ENCODE measurements at regions not wholly inside any gene's neighbourhood (a gene's known extent, or its start where the extent isn't known, plus 50 kb on each side); places are given as distances from the start of the nearest gene placed in this dataset.

- no peak overlapping the region for H2AFZ ChIP-seq (ENCODE audit: control insufficient read depth, low read length)
- H3K27me3 ChIP-seq (ENCODE audit: control insufficient read depth, extremely low read depth, insufficient read depth, low read length) = no peaks in the 10 kb centered on the region
- no peaks in the 10 kb centered on the region for H3K9me3 ChIP-seq (ENCODE audit: control insufficient read depth, low read depth, low read length)
- FAIRE-seq = no peak
- no peak overlapping the region for H3K9ac ChIP-seq (ENCODE audit: control insufficient read depth, extremely low read depth, insufficient read depth, low read length)
- DNase-seq (ENCODE audit: low read depth, low spot score) = no peak
- H3K27ac ChIP-seq (ENCODE audit: control insufficient read depth, insufficient read depth, low read length) = no peak overlapping the region
- H3K36me3 ChIP-seq (ENCODE audit: control insufficient read depth in 2 of 2, extremely low read depth in 1 of 2, insufficient read depth in 2 of 2, low read length in 2 of 2) = no peaks in the 10 kb centered on the region
- H4K20me1 ChIP-seq (ENCODE audit: control insufficient read depth, extremely low read depth, insufficient read depth, low read length) = no peaks in the 10 kb centered on the region
- H3K9me1 ChIP-seq (ENCODE audit: control insufficient read depth, extremely low read depth, insufficient read depth, low read length) = no peaks in the 10 kb centered on the region
- dilution Hi-C loops (cut with MboI; ENCODE audit: extremely low pct_ligation_motif_present, low sequenced_read_pairs) = no loop called here
- no peaks in the 10 kb centered on the region for H3K79me2 ChIP-seq (ENCODE audit: control insufficient read depth, insufficient read depth, low read length)
- H3K4me1 ChIP-seq (ENCODE audit: control insufficient read depth, extremely low read depth, insufficient read depth, low read length) = no peaks in the 10 kb centered on the region
- no peak for TF ChIP-seq EZH2 (IDR thresholded peaks at IDR 0.05; ENCODE audit: low read length)
- TF ChIP-seq, protein P1, sequence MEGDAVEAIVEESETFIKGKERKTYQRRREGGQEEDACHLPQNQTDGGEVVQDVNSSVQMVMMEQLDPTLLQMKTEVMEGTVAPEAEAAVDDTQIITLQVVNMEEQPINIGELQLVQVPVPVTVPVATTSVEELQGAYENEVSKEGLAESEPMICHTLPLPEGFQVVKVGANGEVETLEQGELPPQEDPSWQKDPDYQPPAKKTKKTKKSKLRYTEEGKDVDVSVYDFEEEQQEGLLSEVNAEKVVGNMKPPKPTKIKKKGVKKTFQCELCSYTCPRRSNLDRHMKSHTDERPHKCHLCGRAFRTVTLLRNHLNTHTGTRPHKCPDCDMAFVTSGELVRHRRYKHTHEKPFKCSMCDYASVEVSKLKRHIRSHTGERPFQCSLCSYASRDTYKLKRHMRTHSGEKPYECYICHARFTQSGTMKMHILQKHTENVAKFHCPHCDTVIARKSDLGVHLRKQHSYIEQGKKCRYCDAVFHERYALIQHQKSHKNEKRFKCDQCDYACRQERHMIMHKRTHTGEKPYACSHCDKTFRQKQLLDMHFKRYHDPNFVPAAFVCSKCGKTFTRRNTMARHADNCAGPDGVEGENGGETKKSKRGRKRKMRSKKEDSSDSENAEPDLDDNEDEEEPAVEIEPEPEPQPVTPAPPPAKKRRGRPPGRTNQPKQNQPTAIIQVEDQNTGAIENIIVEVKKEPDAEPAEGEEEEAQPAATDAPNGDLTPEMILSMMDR (optimal IDR thresholded peaks at IDR 0.05 in 1 of 3, IDR thresholded peaks at IDR 0.05 in 1 of 3, conservative IDR thresholded peaks at IDR 0.05 in 1 of 3; ENCODE audit: extremely low read depth in 1 of 3, insufficient read depth in 2 of 3, low read length in 3 of 3) = no peak
- H3K4me2 ChIP-seq (ENCODE audit: control insufficient read depth, extremely low read depth, insufficient read depth, low read depth, low read length) = no peak overlapping the region
- H3K4me3 ChIP-seq (ENCODE audit: control insufficient read depth in 2 of 3, extremely low read depth in 1 of 3, insufficient read depth in 2 of 3, low read depth in 1 of 3, low read length in 3 of 3) = no peak overlapping the region
These were observed 214.9 kb upstream of the MAD2L1 start for GRCh38 chr4:120281581-120281980.

GRCh38 chr4:120277391-120277790 lies 210.7 kb upstream of the MAD2L1 start:
- DNase-seq (ENCODE audit: low read depth, low spot score) (no peak), FAIRE-seq (no peak)
- no peaks in the 10 kb centered on the region for H3K9me1 ChIP-seq (ENCODE audit: control insufficient read depth, extremely low read depth, insufficient read depth, low read length)
- H3K79me2 ChIP-seq (ENCODE audit: control insufficient read depth, insufficient read depth, low read length) = no peaks in the 10 kb centered on the region
- no peak overlapping the region for H3K4me2 ChIP-seq (ENCODE audit: control insufficient read depth, extremely low read depth, insufficient read depth, low read depth, low read length)
- H3K27me3 ChIP-seq (ENCODE audit: control insufficient read depth, extremely low read depth, insufficient read depth, low read length) = no peaks in the 10 kb centered on the region
- H3K9me3 ChIP-seq (ENCODE audit: control insufficient read depth, low read depth, low read length) = no peaks in the 10 kb centered on the region
- TF ChIP-seq, protein P1 (optimal IDR thresholded peaks at IDR 0.05 in 1 of 3, IDR thresholded peaks at IDR 0.05 in 1 of 3, conservative IDR thresholded peaks at IDR 0.05 in 1 of 3; ENCODE audit: extremely low read depth in 1 of 3, insufficient read depth in 2 of 3, low read length in 3 of 3) = no peak
- TF ChIP-seq EZH2 (IDR thresholded peaks at IDR 0.05; ENCODE audit: low read length) = no peak
- H3K4me3 ChIP-seq (ENCODE audit: control insufficient read depth in 2 of 3, extremely low read depth in 1 of 3, insufficient read depth in 2 of 3, low read depth in 1 of 3, low read length in 3 of 3) = no peak overlapping the region
- H3K36me3 ChIP-seq (ENCODE audit: control insufficient read depth in 2 of 2, extremely low read depth in 1 of 2, insufficient read depth in 2 of 2, low read length in 2 of 2) = no peaks in the 10 kb centered on the region
- H2AFZ ChIP-seq (ENCODE audit: control insufficient read depth, low read length) = no peak overlapping the region
- H3K9ac ChIP-seq (ENCODE audit: control insufficient read depth, extremely low read depth, insufficient read depth, low read length) = no peak overlapping the region
- dilution Hi-C loops (cut with MboI; ENCODE audit: extremely low pct_ligation_motif_present, low sequenced_read_pairs) = no loop called here
- no peak overlapping the region for H3K27ac ChIP-seq (ENCODE audit: control insufficient read depth, insufficient read depth, low read length)
- no peaks in the 10 kb centered on the region for H3K4me1 ChIP-seq (ENCODE audit: control insufficient read depth, extremely low read depth, insufficient read depth, low read length)
- H4K20me1 ChIP-seq (ENCODE audit: control insufficient read depth, extremely low read depth, insufficient read depth, low read length) = no peaks in the 10 kb centered on the region
